G401 (cell line): ENCODE measurements at regions not wholly inside any gene's neighbourhood (a gene's known extent, or its start where the extent isn't known, plus 50 kb on each side); places are given as distances from the start of the nearest gene placed in this dataset.

ENCODE experiments used
- DNase-seq: peaks from one replicate; pipeline ENCODE4 v3.0.0-alpha.2; 2015; ENCODE audit warnings: low spot score
- in situ Hi-C: cut with HindIII; loops from 2 replicates; pipeline ENCODE4 v1.10.0; 2016; ENCODE audit warnings: low sequenced_read_pairs, mixed read lengths

- in situ Hi-C loops: no loop called here
Measured at GRCh38 chr9:118262191-118262590, 558.0 kb downstream of the TLR4 start.

GRCh38 chr9:118263949-118264348, 559.7 kb downstream of the TLR4 start:
- no peak for DNase-seq
- in situ Hi-C loops: no loop called here

More at GRCh38 chr9:118262191-118262590, 558.0 kb downstream of the TLR4 start:
- peak; percentile 90 for DNase-seq

- DNase-seq: no peak
- in situ Hi-C loops: no loop called here
Measured at GRCh38 chr9:118268046-118268445, 563.8 kb downstream of the TLR4 start.

- in situ Hi-C loops: no loop called here
- DNase-seq: no peak
Measured at GRCh38 chr9:118269623-118270022, 565.4 kb downstream of the TLR4 start.

- no peak for DNase-seq
- in situ Hi-C loops: no loop called here
Measured at GRCh38 chr9:118271331-118271730, 567.1 kb downstream of the TLR4 start.

- DNase-seq: no peak
- in situ Hi-C loops: no loop called here
Measured at GRCh38 chr9:118271936-118272335, 567.7 kb downstream of the TLR4 start.

- in situ Hi-C loops: no loop called here
- DNase-seq: no peak
Measured at GRCh38 chr9:118273048-118273447, 568.8 kb downstream of the TLR4 start.

GRCh38 chr9:118276784-118277183, 572.6 kb downstream of the TLR4 start:
- no peak for DNase-seq
- in situ Hi-C loops: no loop called here

GRCh38 chr9:118281772-118282171, 577.6 kb downstream of the TLR4 start:
- in situ Hi-C loops: no loop called here
- peak; percentile 99 for DNase-seq

GRCh38 chr9:118283488-118283887, 579.3 kb downstream of the TLR4 start:
- in situ Hi-C loops: no loop called here

GRCh38 chr9:118290116-118290515, 585.9 kb downstream of the TLR4 start:
- in situ Hi-C loops: no loop called here
- DNase-seq: no peak

More at GRCh38 chr9:118283488-118283887, 579.3 kb downstream of the TLR4 start:
- peak; percentile 36 for DNase-seq

GRCh38 chr9:118295413-118295812, 591.2 kb downstream of the TLR4 start:
- in situ Hi-C loops: no loop called here
- no peak for DNase-seq

- in situ Hi-C loops: no loop called here
Measured at GRCh38 chr9:118302721-118303120, 598.5 kb downstream of the TLR4 start.

GRCh38 chr9:118303216-118303615, 599.0 kb downstream of the TLR4 start:
- in situ Hi-C loops: no loop called here
- no peak for DNase-seq

More at GRCh38 chr9:118302721-118303120, 598.5 kb downstream of the TLR4 start:
- no peak for DNase-seq

- in situ Hi-C loops: no loop called here
Measured at GRCh38 chr9:118305331-118305730, 601.1 kb downstream of the TLR4 start.

GRCh38 chr9:118306801-118307200, 602.6 kb downstream of the TLR4 start:
- no peak for DNase-seq
- in situ Hi-C loops: no loop called here

More at GRCh38 chr9:118305331-118305730, 601.1 kb downstream of the TLR4 start:
- DNase-seq: peak; percentile 87

- DNase-seq: no peak
- in situ Hi-C loops: no loop called here
Measured at GRCh38 chr9:118313965-118314364, 609.8 kb downstream of the TLR4 start.

- in situ Hi-C loops: no loop called here
- DNase-seq: no peak
Measured at GRCh38 chr9:118316831-118317343, 612.7 kb downstream of the TLR4 start.

GRCh38 chr9:118318770-118319431, 614.7 kb downstream of the TLR4 start:
- DNase-seq: no peak

GRCh38 chr9:118321788-118322187, 617.6 kb downstream of the TLR4 start:
- DNase-seq: peak; percentile 59
- in situ Hi-C loops: no loop called here

More at GRCh38 chr9:118318770-118319431, 614.7 kb downstream of the TLR4 start:
- in situ Hi-C loops: no loop called here

GRCh38 chr9:118324706-118325105, 620.5 kb downstream of the TLR4 start:
- DNase-seq: no peak
- in situ Hi-C loops: no loop called here
